ENCODE measurements at regions not wholly inside any gene's neighbourhood (a gene's known extent, or its start where the extent isn't known, plus 50 kb on each side); places are given as distances from the start of the nearest gene placed in this dataset.

- TF ChIP-seq FOXM1 (IDR thresholded peaks at IDR 0.05; ENCODE audit: borderline replicate concordance) (no peak), HDGF (IDR thresholded peaks at IDR 0.05; ENCODE audit: borderline replicate concordance) (no peak), NFRKB (IDR thresholded peaks at IDR 0.05) (no peak), ELF4 (IDR thresholded peaks at IDR 0.05) (no peak), L3MBTL2 (conservative IDR thresholded peaks at IDR 0.05) (no peak), SP1 (IDR thresholded peaks at IDR 0.05) (no peak), PKNOX1 (IDR thresholded peaks at IDR 0.05) (no peak), FOXK2 (IDR thresholded peaks at IDR 0.05) (no peak), SUZ12 (IDR thresholded peaks at IDR 0.05) (no peak), ZNF384 (IDR thresholded peaks at IDR 0.05) (no peak), CTBP1 (IDR thresholded peaks at IDR 0.05; ENCODE audit: borderline replicate concordance) (no peak), BHLHE40 (IDR thresholded peaks at IDR 0.05; ENCODE audit: borderline replicate concordance) (no peak), LEF1 (IDR thresholded peaks at IDR 0.05; ENCODE audit: borderline replicate concordance) (no peak), TARDBP (IDR thresholded peaks at IDR 0.05) (no peak)
Observed at GRCh38 chr6:66369407-66369806, 662.4 kb upstream of the EYS start.
